GOT3 (cell line): ENCODE measurements at regions not wholly inside any gene's neighbourhood (a gene's known extent, or its start where the extent isn't known, plus 50 kb on each side); places are given as distances from the start of the nearest gene placed in this dataset.

Source experiments
- DNase-seq: peaks from one replicate; lab custom pipeline; 2025; ENCODE audit warnings: mixed read lengths; lab: John Stamatoyannopoulos, UW

DNA sequence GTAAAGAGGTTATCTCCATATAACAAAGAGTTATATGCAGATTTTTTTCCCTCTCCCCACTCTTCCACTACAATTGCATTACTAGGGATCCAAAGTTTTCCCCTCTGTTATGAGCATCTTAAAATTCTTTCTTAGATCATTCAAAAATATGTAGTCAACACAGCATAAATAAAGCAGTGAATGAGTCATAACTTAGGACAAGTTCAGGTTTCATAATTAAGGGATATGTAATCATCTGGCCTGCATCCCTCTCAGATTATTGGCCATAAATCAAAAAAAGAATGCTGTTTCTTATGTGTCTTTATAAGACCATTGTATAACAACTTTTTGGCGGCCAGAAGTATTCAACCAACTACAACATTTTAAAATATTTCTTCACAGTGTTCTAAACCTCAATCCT, 1526.1 kb downstream of the KCNT2 start:
- no peak for DNase-seq

DNA sequence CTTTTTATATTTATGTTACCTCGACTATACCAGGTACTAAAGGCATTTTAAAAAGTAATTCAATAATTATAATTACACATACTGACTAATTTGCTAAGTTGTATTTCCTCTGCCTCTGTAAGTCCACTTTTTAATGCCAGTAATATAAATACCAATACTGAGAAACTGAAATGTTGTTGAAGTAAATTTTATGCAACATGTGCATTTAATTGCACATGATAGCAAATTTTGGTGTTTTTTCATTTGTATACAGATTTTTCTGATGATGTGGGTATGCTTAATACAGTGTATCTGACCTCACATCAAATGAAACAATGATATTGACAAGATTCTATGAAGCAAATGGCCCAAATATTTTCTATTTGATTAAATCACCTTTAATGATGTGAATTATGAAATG, 1531.6 kb downstream of the KCNT2 start:
- DNase-seq: no peak

DNA sequence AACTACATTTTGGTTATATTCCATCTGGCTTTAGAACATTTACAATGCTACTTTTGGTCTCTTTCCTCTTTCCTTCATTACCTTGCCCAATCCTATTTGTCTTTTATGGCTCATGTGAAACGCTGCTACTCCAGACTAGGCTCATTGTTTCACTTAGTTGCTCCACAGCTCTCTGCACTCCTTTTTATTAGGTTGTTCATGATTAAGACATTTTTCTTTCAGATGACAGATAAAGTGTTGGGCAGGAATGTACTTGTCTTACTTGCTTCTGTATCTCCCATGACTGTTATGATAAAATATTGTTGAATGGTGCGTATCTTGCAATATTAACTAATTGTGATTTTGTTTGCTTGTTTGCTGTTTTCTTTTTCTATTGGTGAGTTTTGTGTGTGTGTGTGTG, 1532.3 kb downstream of the KCNT2 start:
- no peak for DNase-seq

DNA sequence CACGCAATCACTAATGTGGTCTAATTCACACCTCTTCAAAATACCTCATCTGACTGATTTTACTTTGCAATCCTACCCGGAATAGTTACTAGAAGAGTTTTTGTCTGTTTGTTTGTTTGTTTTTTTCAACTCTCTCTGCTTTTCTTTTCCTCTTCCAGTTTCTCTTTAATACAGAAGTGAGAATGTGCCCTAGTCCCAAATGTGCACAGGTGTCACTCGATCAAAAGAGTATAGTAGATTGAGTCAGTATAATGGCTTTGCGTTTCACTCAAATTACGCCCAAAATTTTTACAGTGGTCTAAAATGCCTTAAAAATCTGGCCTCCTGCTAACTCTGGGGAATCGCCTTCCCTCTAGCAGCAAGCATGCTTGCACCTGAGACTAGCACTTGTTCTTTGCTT, 1536.8 kb downstream of the KCNT2 start:
- DNase-seq: no peak

DNA sequence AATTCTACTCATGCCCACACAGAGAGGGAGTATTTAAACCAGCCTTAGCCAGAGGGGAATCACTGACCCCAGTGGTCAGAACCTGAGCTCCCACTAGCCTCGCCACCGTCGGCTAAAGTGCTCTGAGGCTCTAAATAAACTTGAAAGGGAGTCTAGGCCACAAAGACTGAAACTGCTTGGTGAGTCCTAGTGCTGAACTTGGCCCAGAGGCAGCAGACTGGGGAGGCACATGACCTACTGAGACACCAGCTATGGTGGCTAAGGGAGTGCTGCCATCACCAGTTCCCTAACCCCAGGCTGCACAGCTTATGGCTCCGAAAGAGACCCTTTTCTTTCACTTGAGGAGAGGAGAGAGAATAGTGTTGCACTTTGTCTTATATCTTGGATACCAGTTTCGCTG, 1542.8 kb downstream of the KCNT2 start:
- DNase-seq: no peak

DNA sequence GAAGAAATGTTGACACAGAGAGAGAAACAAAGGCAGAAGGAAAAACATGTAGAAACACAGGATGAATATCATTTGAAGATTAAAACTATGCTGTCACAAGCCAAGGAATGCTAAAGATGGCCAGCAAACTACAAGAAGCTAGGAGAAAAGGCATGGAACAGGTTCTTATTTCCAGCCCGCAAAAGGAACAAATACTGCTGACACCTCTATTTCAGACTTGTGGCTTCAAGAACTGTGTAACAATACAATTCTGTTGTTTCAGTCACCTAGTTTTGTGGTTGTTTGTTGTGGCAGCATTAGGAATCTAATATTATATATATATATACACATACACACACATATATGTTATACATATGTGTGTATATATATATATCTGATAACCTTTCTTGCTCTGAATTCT, 1543.9 kb downstream of the KCNT2 start:
- no peak for DNase-seq

DNA sequence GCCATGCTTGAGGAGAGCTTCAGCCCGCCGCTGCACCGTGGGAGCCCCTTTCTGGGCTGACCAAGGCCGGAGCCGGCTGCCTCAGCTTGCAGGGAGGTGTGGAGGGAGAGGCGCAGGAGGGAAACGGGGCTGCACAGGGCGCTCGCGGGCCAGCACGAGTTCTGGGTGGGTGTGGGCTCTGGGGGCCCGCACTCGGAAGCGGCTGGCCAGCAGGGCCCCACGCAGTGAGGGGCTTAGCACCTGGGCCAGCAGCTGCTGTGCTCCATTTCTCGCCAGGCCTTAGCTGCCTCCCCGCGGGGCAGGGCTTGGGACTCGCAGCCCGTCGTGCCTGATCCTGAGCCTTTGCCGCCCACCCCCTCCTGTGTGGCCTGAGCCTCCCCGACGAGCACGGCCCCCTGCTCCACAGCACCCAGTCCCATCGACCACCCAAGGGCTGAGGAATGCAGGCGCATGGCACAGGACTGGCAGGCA, 1554.0 kb downstream of the KCNT2 start:
- DNase-seq: no peak

DNA sequence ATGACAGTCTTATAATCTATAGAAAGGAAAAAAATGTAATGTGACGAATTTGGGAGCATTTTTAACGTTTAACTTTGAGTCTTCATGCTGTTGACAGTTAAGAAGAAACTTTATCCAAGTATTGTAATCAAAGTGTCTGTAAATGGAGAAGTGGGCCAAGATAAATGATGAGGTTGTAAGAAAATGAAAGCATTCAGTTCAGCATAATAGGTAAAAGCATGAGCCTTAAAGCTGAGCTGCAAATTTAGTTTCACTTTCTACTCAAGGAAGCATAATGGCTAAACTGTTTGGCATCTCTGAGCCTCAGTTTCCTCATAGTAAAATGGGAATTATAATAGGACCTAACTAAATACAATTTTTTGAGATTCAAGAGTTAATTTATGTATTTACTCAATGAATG, 1554.8 kb downstream of the KCNT2 start:
- no peak for DNase-seq

DNA sequence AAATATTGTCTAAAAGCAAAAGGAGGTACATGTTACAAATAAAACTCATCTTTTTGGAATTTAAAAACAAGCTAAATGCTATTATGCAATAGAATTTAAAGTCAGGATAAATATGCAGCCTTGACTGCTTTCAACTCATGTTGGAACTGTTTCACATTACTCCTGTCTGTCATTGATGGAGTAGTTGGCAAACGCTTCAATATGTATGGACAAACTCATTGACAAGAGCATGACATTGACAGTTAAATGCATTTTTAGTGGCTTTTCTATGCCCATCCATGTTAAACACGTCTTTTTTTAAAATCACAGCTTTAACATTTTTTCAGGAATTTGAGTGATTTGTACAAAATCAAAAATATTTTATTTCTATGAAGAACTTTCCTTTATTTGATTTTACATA, 1560.5 kb downstream of the KCNT2 start:
- DNase-seq: no peak

DNA sequence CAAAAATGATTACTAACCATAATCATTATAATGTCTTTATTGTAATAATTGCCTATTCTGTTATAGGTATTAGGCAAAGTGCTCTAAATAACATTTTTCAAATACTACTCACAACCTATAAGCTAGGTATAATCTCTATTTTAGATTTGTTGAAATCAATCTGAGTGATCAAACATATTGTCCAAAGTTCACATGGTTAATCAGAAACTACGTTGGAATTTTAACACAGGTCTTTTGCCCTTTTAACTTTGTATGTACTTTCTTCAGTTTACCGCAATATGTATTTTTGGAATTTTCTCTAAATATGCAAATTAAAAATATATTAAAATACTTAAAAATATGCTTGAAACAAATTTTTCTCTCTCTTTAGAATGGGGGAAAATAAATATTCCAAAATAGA, 1563.2 kb downstream of the KCNT2 start:
- no peak for DNase-seq

DNA sequence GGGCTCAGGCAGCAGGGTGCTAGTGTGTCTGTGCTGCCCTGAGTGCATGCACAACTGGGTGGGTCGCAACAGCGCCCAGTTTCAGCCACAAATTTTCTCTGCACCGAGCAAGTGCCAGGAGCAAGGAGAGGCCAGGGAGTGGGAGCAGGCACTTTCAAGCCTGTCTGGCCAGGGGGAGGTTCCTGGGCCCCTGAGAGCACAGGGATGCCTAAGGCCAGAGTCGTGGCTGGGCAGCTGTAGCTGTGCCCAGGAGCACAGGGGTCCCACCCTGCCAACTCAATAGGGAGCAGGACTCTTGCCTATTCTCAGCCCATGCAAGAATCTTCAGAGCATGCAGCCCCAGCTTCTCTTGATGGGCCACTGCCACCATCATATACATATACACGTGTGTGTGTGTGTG, 1577.4 kb downstream of the KCNT2 start:
- no peak for DNase-seq

DNA sequence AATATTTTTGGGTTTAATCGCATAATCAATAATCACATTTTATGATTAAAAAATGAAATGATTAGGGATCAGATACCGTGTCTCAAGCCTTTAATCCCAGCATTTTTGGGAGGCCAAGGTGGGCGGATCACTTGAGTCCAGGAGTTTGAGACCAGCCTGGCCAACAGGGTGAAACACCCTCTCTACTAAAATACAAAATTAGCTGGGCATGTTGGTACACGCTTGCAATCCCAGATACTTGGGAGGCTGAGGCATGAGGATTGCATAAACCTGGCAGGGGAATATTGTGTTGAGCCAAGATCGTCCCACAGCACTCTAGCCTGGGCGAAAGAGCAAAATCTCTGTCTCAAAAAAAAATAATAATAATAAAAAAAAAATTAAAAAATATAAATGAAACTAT, 1581.4 kb downstream of the KCNT2 start:
- DNase-seq: no peak

DNA sequence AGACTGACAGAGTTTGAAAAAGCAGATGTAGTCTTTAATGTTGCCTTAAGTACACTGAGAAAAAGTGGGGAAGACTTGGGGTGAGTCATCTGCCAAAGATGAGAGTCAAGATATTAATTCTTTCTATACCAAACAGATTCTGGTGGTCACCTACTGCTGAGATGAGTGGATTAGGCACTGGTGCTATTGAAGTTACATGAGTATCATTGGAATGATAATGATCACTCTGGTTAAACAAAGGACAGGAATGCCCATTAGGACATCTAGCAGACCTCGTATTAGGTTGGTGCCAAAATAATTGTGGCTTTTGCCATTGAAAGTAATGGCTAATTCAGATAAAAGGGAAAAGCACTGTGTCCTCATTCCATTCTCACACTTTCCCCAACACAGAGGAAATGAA, 1588.9 kb downstream of the KCNT2 start:
- no peak for DNase-seq

DNA sequence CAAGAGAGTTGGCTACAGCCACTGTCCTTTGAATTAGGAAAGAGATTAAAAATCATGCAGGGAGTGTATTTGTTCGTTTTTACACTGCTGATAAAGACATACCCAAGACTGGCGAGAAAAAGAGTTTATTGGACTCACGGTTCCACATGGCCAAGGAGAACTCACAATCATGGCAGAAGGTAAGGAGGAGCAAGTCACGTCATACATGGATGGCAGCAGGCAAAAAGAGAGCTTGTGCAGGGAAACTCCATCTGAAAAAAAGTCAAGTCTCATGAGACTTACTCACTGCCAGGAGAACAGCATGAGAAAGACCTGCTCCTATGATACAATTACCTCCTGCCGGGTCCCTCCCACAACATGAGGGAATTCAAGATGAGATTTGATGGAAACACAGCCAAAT, 1595.2 kb downstream of the KCNT2 start:
- no peak for DNase-seq

DNA sequence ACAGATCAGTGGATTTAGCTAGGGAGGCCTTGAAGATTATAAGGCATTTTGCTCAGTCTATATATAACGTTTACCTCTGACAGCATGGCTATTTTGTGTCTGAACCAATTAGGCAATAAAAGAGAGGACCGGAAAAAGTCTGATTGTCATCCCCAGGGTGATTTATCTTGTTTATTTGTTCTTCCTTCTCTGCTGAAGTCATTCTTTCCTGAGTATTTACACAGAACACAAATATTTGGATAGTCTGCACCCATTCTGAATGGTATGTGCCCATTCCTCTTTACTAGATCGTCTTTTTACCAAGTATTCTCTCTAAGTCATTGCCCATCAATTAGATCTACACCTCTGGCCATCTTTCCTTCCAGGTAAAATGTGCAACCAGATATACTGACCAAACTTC, 1602.9 kb downstream of the KCNT2 start:
- DNase-seq: no peak

DNA sequence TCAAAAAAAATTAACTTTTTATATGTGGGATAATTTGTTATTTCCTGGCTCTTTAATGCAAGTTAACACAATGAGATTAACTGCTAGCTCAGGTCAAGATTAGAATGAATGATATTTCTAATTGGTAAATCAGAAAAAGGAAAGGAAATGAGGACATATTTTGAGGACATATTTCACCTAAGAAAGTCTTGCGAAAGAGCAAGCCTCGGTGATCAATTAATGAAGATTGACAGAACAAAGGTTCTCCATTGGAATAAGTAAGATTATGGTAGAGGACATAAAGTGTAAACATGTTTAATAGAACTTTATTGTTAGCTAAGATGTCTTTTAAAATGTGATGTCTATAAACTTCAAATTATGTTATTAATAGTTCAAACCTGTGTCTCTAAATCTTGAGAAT, 1617.8 kb downstream of the KCNT2 start:
- no peak for DNase-seq

DNA sequence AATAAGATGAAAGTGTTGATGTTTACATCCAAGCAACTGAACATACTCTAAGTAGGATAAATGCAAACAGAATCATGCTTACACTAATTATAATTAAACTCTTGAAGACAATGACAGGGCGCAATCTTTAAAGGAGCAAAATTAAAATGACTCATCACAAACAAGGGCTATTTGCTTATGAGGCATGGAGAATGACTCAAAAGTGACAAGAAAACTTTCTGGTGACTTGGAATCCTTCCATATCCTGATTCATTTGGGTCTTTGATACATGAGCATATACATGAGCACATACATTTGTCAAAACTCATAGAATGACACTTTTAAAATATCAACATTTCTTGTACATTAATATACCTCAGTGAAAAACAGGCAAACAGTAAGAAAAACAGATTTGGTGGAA, 1632.3 kb downstream of the KCNT2 start:
- no peak for DNase-seq

DNA sequence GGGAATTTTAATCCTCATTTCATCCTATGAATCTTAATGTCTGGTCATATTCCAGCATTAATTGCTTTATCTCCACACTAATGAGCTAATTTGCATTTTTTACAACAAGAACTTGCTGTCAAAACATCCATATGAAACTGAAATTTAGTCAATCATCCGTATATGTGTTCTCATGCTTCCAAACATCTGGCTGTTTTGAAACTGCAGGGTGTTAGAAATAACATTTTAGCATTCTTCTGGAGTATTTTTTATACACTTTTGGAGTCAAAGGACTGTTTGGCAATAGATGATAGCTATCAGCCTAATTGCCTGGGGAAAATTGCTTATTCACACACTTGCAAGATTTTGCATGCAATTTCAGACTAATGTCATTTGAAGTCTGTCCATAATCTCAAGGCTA, 1639.3 kb downstream of the KCNT2 start:
- no peak for DNase-seq

DNA sequence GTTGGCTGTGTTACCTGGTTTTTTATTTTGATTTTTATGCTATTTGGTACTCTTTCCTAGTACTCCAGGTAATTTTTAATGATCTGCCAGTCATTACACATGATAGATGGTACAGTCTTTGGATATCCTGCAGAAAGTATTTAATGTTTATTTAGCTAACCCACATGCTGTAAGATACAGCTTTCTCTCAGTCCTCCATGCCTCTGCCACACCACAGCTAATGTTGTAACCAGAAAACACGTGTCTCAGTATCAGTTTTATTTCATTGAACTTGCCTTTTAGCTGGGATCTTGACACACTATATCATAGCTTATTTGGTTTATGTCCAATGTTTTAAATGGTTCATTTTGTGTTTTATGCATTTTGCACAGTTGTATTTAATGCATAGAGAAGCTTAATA, 1648.4 kb downstream of the KCNT2 start:
- no peak for DNase-seq

DNA sequence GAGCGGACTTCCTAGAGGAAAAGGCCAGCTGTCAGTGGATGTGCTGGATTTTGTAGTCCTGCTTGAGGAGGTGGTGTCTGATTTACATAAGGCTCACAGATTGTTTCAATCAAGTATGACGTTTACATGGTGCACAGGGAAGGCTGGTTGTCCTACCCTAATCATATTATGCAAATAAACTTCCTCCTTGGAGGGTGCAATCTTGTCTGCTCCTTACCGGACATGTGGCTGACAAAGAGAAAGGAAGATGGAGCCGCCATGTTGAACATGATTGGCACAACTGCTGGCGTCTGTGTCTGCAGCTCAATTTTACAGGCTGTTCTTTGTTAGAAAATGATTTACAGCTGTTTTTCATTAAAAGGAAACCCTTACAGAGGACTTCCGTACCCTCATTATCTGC, 1656.1 kb downstream of the KCNT2 start:
- no peak for DNase-seq

DNA sequence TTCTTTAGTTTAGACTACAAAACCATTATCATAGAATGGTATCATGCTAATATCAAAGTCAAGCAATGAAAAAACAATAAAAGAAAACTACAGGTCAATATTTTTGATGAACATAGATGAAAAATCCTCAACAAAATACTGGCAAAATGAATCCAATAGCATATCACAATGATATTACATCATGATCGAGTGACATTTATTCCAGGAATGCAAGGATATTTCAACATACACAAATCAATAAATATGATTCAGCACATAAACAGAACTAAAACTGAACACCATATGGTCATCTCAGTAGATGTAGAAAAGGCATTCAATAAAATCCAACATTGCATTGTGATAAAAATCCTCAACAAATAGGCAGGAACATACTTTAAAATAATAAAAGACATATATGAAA, 1657.7 kb downstream of the KCNT2 start:
- no peak for DNase-seq

DNA sequence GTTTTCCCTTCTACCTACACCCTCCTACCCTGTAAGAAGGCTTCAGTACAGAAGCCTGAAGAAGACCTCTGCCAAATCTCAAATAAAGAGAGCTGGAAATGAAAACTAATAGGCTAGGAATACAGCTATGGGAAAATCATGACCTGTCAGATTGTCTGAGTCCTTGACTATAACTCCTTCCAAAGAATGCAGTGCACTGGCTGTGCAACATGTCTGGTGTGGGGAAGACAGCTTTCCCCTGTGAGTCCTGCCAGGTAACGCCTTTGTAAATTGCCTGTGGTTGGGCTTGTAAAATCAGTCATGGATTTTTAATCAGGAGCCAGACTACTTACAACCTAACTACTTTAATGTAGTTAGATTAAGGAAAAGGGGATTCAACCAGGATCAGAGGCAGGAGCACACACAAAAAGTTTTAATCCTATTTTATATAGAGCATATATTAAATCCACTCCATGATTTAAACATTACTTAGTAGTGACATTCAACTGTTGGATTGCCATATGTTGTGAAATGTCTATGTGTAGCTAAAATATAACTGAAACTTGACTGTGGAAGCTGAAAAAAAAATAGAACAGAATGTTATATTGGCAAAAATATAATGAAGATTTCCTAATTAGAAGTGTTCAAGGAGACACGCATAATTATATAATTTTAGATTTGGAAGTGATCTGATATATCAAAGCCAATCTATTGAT, 1667.8 kb downstream of the KCNT2 start:
- DNase-seq: no peak

DNA sequence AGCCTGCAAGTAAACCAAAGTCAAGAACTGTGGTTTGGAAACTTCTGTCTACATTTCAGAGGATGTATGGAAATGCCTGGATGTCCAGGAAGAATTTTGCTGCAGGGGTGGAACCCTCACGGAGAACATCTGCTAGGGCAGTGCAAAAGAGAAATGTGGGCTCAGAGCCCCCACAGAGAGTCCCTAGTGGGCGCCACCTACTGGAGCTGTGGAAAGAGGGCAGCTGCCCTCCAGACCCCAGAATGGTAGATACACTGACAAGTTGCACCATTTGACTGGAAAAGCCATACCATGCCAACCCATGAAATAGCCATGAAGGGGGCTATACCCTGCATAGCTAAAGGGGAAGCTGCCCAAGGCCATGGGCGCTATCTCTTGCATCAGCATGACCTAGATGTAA, 1672.4 kb downstream of the KCNT2 start:
- DNase-seq: no peak

DNA sequence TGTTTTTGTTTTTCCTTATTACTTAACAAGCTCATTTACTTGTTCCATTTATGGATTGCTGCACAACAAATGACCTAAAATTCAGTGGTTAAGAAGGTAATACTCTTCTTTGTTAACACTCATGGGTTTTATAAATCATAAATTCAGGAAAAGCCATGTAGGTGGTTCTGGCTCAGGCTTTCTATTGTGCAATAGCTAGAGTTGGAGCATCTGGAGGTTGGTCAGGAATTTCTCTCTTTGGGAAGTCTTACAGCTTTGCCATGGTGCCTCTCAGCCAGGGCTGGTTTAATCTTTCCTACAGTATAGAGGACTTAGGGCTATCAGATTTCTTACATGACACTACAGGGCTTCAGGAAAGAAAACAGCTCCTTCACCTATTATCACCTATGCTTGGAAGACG, 1677.1 kb downstream of the KCNT2 start:
- DNase-seq: no peak

DNA sequence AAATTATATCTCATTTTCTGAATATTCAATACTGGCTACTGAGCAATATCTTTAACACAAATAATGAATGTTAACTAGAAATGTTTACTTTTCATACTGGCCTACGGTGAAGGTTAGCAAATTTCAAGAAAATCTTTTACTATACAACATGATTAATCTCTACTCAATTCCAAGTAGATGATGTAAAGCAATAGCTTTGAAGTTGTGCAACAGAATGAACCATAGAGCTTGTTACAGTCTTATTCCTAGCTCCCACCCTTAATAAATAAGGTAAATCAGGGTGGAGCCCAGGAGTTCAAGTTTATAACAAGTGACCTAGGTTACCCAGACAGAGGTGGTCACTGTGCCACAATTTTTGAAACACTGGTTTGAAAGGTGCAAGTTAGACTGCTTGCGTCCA, 1678.1 kb downstream of the KCNT2 start:
- no peak for DNase-seq
